HCT116 (cell line): ENCODE measurements at regions not wholly inside any gene's neighbourhood (a gene's known extent, or its start where the extent isn't known, plus 50 kb on each side); places are given as distances from the start of the nearest gene placed in this dataset.
"Not testable (repeated sequence)": the region's sequence is repeated elsewhere in the genome, so short reads cannot be mapped to it uniquely, and the experiment has no call there.

Source experiments
- ATAC-seq: fragments of 200-7000 bp; cut with Tn5 transposase; 2 replicates; pipeline ENCODE4 v1.9.1; 2020; ENCODE audit warnings: mild to moderate bottlenecking, moderate library complexity
- BruUV-seq: library from RNA; stranded (reverse); fragments of 400-500 nt; replicated peaks from 2 replicates; lab custom pipeline; 2021; lab: Mats Ljungman, UMichigan
- CTCF ChIA-PET: fragments of 300-600 bp; sonication (Branson Sonifier 250); formaldehyde crosslinking; loops from one replicate; lab custom pipeline; 2021; ENCODE audit warnings: antibody characterized with exemption; lab: Charles Lee
- POLR2A ChIA-PET: fragments of 300-600, 350-600 bp; sonication (Branson Sonifier 250); formaldehyde crosslinking; loops from one replicate; lab custom pipeline; 2021; ENCODE audit warnings: antibody characterized with exemption; lab: Charles Lee
- RAD21 ChIA-PET, 2 experiments: fragments of 300-600 bp; sonication (Branson Sonifier 250); formaldehyde crosslinking; loops; one replicate each; lab custom pipeline; 2023; ENCODE audit warnings: low total read pairs in 2 of 2; ENCODE audit not compliant: uncharacterized antibody in 2 of 2, unreplicated experiment in 2 of 2, low non-redundant PET in 1 of 2; lab: Charles Lee
- DNase-seq: peaks from one replicate; pipeline ENCODE4 v3.0.0-alpha.2; 2010; ENCODE audit warnings: low read depth, low spot score
- H2AFZ ChIP-seq: fragments of 200-600 bp; shearing (Covaris generic), sonication (generic); 2 replicates; pipeline ENCODE4 v1.6.1; 2017; ENCODE audit warnings: low read depth, mixed run types, mixed read lengths, antibody characterized with exemption, low read length; ENCODE audit not compliant: poor library complexity, severe bottlenecking
- H3K27ac ChIP-seq: 2 replicates; pipeline ENCODE4 v1.5.1; 2012; ENCODE audit warnings: low read depth, low read length
- H3K27me3 ChIP-seq: fragments of 200-600 bp; sonication (generic); 2 replicates; pipeline ENCODE4 v1.6.1; 2016; ENCODE audit warnings: mixed run types, low read length, mixed read lengths; ENCODE audit not compliant: insufficient read depth
- H3K36me3 ChIP-seq, 2 experiments: fragments of 200-500 bp in 1 of 2; fragments of 200-600 bp in 1 of 2; sonication (Bioruptor generic) in 1 of 2; sonication (generic) in 1 of 2; 2 replicates each; pipeline versions ENCODE4 v1.5.1 to v1.6.1; 2014 to 2016; ENCODE audit warnings: low read length in 2 of 2, inconsistent platforms in 1 of 2, mixed read lengths in 1 of 2, mixed run types in 1 of 2; ENCODE audit not compliant: insufficient read depth in 2 of 2, control insufficient read depth in 1 of 2
- H3K4me1 ChIP-seq, 2 experiments: fragments of 200-600 bp in 1 of 2; sonication (generic) in 1 of 2; 2 replicates each; pipeline versions ENCODE4 v1.5.1 to v1.6.1; 2012 to 2017; ENCODE audit warnings: low read length in 2 of 2, inconsistent platforms in 1 of 2, mild to moderate bottlenecking in 1 of 2, mixed read lengths in 1 of 2, mixed run types in 1 of 2, moderate library complexity in 1 of 2; ENCODE audit not compliant: insufficient read depth in 2 of 2, control insufficient read depth in 1 of 2
- H3K4me2 ChIP-seq: fragments of 200-600 bp; sonication (generic); 2 replicates; pipeline ENCODE4 v1.6.1; 2017; ENCODE audit warnings: mixed run types, low read length, mixed read lengths
- H3K4me3 ChIP-seq, 2 experiments: fragments of 200-600 bp in 1 of 2; sonication (generic) in 1 of 2; replicated peaks in 1 of 2; 2 replicates each; pipeline ENCODE4 v1.5.1; 2011 to 2016; ENCODE audit warnings: low read length in 2 of 2, control low read depth in 1 of 2, low read depth in 1 of 2, mild to moderate bottlenecking in 1 of 2, mixed read lengths in 1 of 2, mixed run types in 1 of 2
- H3K79me2 ChIP-seq: fragments of 200-600 bp; sonication (generic); 2 replicates; pipeline ENCODE4 v1.6.1; 2017; ENCODE audit warnings: mild to moderate bottlenecking, mixed run types, low read length, moderate library complexity, mixed read lengths; ENCODE audit not compliant: insufficient read depth
- H3K9ac ChIP-seq: fragments of 200-600 bp; sonication (generic); 2 replicates; pipeline ENCODE4 v1.6.1; 2016; ENCODE audit warnings: low read length, mixed read lengths
- H3K9me2 ChIP-seq: fragments of 200-600 bp; sonication (generic), shearing (Covaris generic); 2 replicates; pipeline ENCODE4 v1.6.1; 2017; ENCODE audit warnings: mixed run types, mild to moderate bottlenecking, moderate library complexity; ENCODE audit not compliant: insufficient read depth
- H3K9me3 ChIP-seq, 2 experiments: fragments of 200-500 bp in 1 of 2; fragments of 200-600 bp in 1 of 2; sonication (Bioruptor generic) in 1 of 2; sonication (generic) in 1 of 2; 2 replicates each; pipeline ENCODE4 v1.6.1; 2014 to 2017; ENCODE audit warnings: low read length in 2 of 2, mixed read lengths in 2 of 2, inconsistent platforms in 1 of 2, low read depth in 1 of 2, mild to moderate bottlenecking in 1 of 2, mixed run types in 1 of 2, moderate library complexity in 1 of 2; ENCODE audit not compliant: control insufficient read depth in 1 of 2, insufficient read depth in 1 of 2
- H4K20me1 ChIP-seq: fragments of 200-600 bp; sonication (generic), shearing (Covaris generic); 2 replicates; pipeline ENCODE4 v1.6.1; 2017; ENCODE audit warnings: mixed run types, mild to moderate bottlenecking, moderate library complexity; ENCODE audit not compliant: insufficient read depth
- intact Hi-C: fragments of 100-400 bp; cut with micrococcal nuclease; formaldehyde crosslinking; loops from 2 replicates; pipeline ENCODE4 v1.10.0; 2022

GRCh38 chr1:146308152-146308551 lies 79.3 kb upstream of the NOTCH2NLA start:
- POLR2A ChIA-PET, H3K9ac ChIP-seq, intact Hi-C loops, BruUV-seq, CTCF ChIA-PET, H2AFZ ChIP-seq, H3K27ac ChIP-seq, RAD21 ChIA-PET, DNase-seq, H3K9me2 ChIP-seq, H3K4me2 ChIP-seq, H3K36me3 ChIP-seq, H3K4me3 ChIP-seq, H3K4me1 ChIP-seq, H3K79me2 ChIP-seq, H4K20me1 ChIP-seq, H3K27me3 ChIP-seq, H3K9me3 ChIP-seq: not testable (repeated sequence)
- peak; percentile 83 for ATAC-seq

GRCh38 chr1:146307632-146308031 lies 78.8 kb upstream of the NOTCH2NLA start:
- H3K9ac ChIP-seq, H4K20me1 ChIP-seq, H3K79me2 ChIP-seq, DNase-seq, H3K9me3 ChIP-seq, BruUV-seq, H3K27me3 ChIP-seq, H3K27ac ChIP-seq, H3K36me3 ChIP-seq, ATAC-seq, H2AFZ ChIP-seq, RAD21 ChIA-PET, H3K9me2 ChIP-seq, CTCF ChIA-PET, H3K4me2 ChIP-seq, intact Hi-C loops, H3K4me1 ChIP-seq, H3K4me3 ChIP-seq, POLR2A ChIA-PET: not testable (repeated sequence)

- H3K36me3 ChIP-seq, POLR2A ChIA-PET, H4K20me1 ChIP-seq, RAD21 ChIA-PET, H3K27ac ChIP-seq, CTCF ChIA-PET, H3K9me2 ChIP-seq, H3K9me3 ChIP-seq, H3K4me1 ChIP-seq, H3K9ac ChIP-seq, H3K4me3 ChIP-seq, H3K4me2 ChIP-seq, ATAC-seq, BruUV-seq, H3K79me2 ChIP-seq, intact Hi-C loops, H2AFZ ChIP-seq, DNase-seq, H3K27me3 ChIP-seq: not testable (repeated sequence)
Measured at GRCh38 chr1:146306651-146307050, 77.8 kb upstream of the NOTCH2NLA start.

- H4K20me1 ChIP-seq, H3K9me3 ChIP-seq, H3K79me2 ChIP-seq, intact Hi-C loops, H3K4me1 ChIP-seq, BruUV-seq, H3K27ac ChIP-seq, H3K9ac ChIP-seq, CTCF ChIA-PET, H3K9me2 ChIP-seq, DNase-seq, POLR2A ChIA-PET, H2AFZ ChIP-seq, ATAC-seq, H3K4me2 ChIP-seq, RAD21 ChIA-PET, H3K27me3 ChIP-seq, H3K4me3 ChIP-seq, H3K36me3 ChIP-seq: not testable (repeated sequence)
Measured at GRCh38 chr1:146305442-146305841, 76.6 kb upstream of the NOTCH2NLA start.

- peak; percentile 97 for ATAC-seq
- H3K79me2 ChIP-seq, H3K27ac ChIP-seq, POLR2A ChIA-PET, intact Hi-C loops, BruUV-seq, RAD21 ChIA-PET, CTCF ChIA-PET, H3K27me3 ChIP-seq, H3K9me3 ChIP-seq, DNase-seq, H3K9ac ChIP-seq, H3K9me2 ChIP-seq, H3K4me3 ChIP-seq, H3K36me3 ChIP-seq, H2AFZ ChIP-seq, H3K4me2 ChIP-seq, H4K20me1 ChIP-seq, H3K4me1 ChIP-seq: not testable (repeated sequence)
Measured at GRCh38 chr1:146298575-146298897, 69.7 kb upstream of the NOTCH2NLA start.
